GM12891 (cell line): ENCODE measurements at regions not wholly inside any gene's neighbourhood (a gene's known extent, or its start where the extent isn't known, plus 50 kb on each side); places are given as distances from the start of the nearest gene placed in this dataset.

Source experiments
- POLR2A ChIP-seq: IDR thresholded peaks from 2 replicates; pipeline ENCODE4 v1.6.1; 2011; ENCODE audit warnings: low read depth, low read length, control low read depth
- POLR2AphosphoS5 ChIP-seq: IDR thresholded peaks from 2 replicates; pipeline ENCODE4 v1.6.1; 2011; ENCODE audit warnings: low read depth, low read length, control low read depth
- POU2F2 ChIP-seq: IDR thresholded peaks from 2 replicates; pipeline ENCODE4 v1.6.1; 2011; ENCODE audit warnings: low read depth, mild to moderate bottlenecking, control low read depth, low read length, moderate library complexity
- SPI1 ChIP-seq: IDR thresholded peaks from 2 replicates; pipeline ENCODE4 v1.6.1; 2011; ENCODE audit warnings: low read depth, low read length, control low read depth
- TAF1 ChIP-seq: IDR thresholded peaks from 2 replicates; pipeline ENCODE4 v1.6.1; 2011; ENCODE audit warnings: low read depth, low read length, control low read depth

DNA sequence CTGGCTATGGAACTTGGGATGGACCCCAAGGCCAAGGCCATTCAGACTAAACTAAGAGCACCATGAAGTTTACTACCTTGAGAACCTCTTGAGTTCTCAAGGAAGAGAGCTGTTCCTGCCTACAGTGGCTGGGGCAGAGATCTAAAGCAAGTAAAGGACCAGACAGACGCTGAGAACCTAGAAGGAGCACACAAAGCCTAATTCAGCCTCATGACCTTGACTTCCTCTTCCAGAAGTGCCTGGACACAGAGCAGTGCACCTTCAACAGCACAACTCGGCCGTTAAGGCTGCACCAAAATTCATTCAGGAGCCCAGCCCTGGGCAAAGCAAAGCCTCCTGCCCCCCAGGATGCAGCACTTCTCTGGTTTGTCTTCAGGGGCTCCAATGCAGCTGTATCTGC is 82.9 kb upstream of the AKIP1 start:
- TF ChIP-seq POU2F2 = no peak
- TF ChIP-seq TAF1 = no peak
- no peak for TF ChIP-seq POLR2AphosphoS5
- no peak for TF ChIP-seq SPI1
- no peak for TF ChIP-seq POLR2A
